Ovary (tissue), 3 donors: ENCODE measurements at regions not wholly inside any gene's neighbourhood (a gene's known extent, or its start where the extent isn't known, plus 50 kb on each side); places are given as distances from the start of the nearest gene placed in this dataset.

Source experiments
- CTCF ChIP-seq, 3 donors: fragments of 450-650 bp in 2 of 3; fragments of 200-600 bp in 1 of 3; IDR thresholded peaks; one replicate each; pipeline versions ENCODE4 v1.5.1 to v1.8.0; 2016 to 2022; ENCODE audit warnings: antibody characterized with exemption in 3 of 3, mild to moderate bottlenecking in 1 of 3
- EP300 ChIP-seq: sonication (generic); formaldehyde crosslinking; IDR thresholded peaks from one replicate; pipeline ENCODE4 v1.6.1; 2017; ENCODE audit warnings: antibody characterized with exemption
- POLR2A ChIP-seq: fragments of 450-650 bp; IDR thresholded peaks from one replicate; pipeline ENCODE4 v1.6.1; 2017; ENCODE audit warnings: antibody characterized with exemption, mild to moderate bottlenecking, moderate library complexity
- donor health status: DM: no; HTN: no; CAD: no.

GRCh38 chr16:65308506-65308905, 186.6 kb upstream of the CDH11 start:
- TF ChIP-seq POLR2A = no peak
- TF ChIP-seq CTCF (IDR thresholded peaks at IDR 0.05) = no peak
- TF ChIP-seq EP300 = no peak
